ENCODE measurements at regions not wholly inside any gene's neighbourhood (a gene's known extent, or its start where the extent isn't known, plus 50 kb on each side); places are given as distances from the start of the nearest gene placed in this dataset.
"Not testable (repeated sequence)": the region's sequence is repeated elsewhere in the genome, so short reads cannot be mapped to it uniquely, and the experiment has no call there.

GRCh38 chr16:29269192-29269811, 137.2 kb downstream of the NPIPB11 start:
- ATAC-seq (replicated peaks; ENCODE audit: extremely low read depth, poor library complexity, severe bottlenecking); H3K27me3 Mint-ChIP-seq; H3K4me3 Mint-ChIP-seq; DNase-seq (ENCODE audit: low spot score in 2 of 2); H3K27ac Mint-ChIP-seq (ENCODE audit: low read depth); H3K4me1 Mint-ChIP-seq; H3K36me3 Mint-ChIP-seq (ENCODE audit: insufficient read depth); H3K9me3 Mint-ChIP-seq: not testable (repeated sequence)

GRCh38 chr16:29268785-29269191, 137.7 kb downstream of the NPIPB11 start:
- not testable (repeated sequence) for H3K27ac Mint-ChIP-seq (ENCODE audit: low read depth); H3K4me3 Mint-ChIP-seq; H3K9me3 Mint-ChIP-seq; H3K36me3 Mint-ChIP-seq (ENCODE audit: insufficient read depth); ATAC-seq (replicated peaks; ENCODE audit: extremely low read depth, poor library complexity, severe bottlenecking); H3K27me3 Mint-ChIP-seq; DNase-seq (ENCODE audit: low spot score in 2 of 2); H3K4me1 Mint-ChIP-seq

- H3K27me3 Mint-ChIP-seq; ATAC-seq (replicated peaks; ENCODE audit: extremely low read depth, poor library complexity, severe bottlenecking); DNase-seq (ENCODE audit: low spot score in 2 of 2); H3K4me3 Mint-ChIP-seq; H3K36me3 Mint-ChIP-seq (ENCODE audit: insufficient read depth); H3K27ac Mint-ChIP-seq (ENCODE audit: low read depth); H3K4me1 Mint-ChIP-seq; H3K9me3 Mint-ChIP-seq: not testable (repeated sequence)
These were observed 138.2 kb downstream of the NPIPB11 start for GRCh38 chr16:29268348-29268747.

- H3K27ac Mint-ChIP-seq (ENCODE audit: low read depth); DNase-seq (ENCODE audit: low spot score in 2 of 2); H3K4me1 Mint-ChIP-seq; H3K36me3 Mint-ChIP-seq (ENCODE audit: insufficient read depth); ATAC-seq (replicated peaks; ENCODE audit: extremely low read depth, poor library complexity, severe bottlenecking); H3K9me3 Mint-ChIP-seq; H3K4me3 Mint-ChIP-seq; H3K27me3 Mint-ChIP-seq: not testable (repeated sequence)
These were observed 138.6 kb downstream of the NPIPB11 start for GRCh38 chr16:29267891-29268290.

- ATAC-seq (replicated peaks; ENCODE audit: extremely low read depth, poor library complexity, severe bottlenecking); H3K36me3 Mint-ChIP-seq (ENCODE audit: insufficient read depth); DNase-seq (ENCODE audit: low spot score in 2 of 2); H3K4me3 Mint-ChIP-seq; H3K9me3 Mint-ChIP-seq; H3K27ac Mint-ChIP-seq (ENCODE audit: low read depth); H3K27me3 Mint-ChIP-seq: not testable (repeated sequence)
- peaks cover 11% of the 10 kb centered on the region for H3K4me1 Mint-ChIP-seq
These were observed 139.4 kb downstream of the NPIPB11 start for GRCh38 chr16:29267055-29267619.

GRCh38 chr16:29266612-29267011, 139.9 kb downstream of the NPIPB11 start:
- not testable (repeated sequence) for H3K4me3 Mint-ChIP-seq; H3K27me3 Mint-ChIP-seq; H3K27ac Mint-ChIP-seq (ENCODE audit: low read depth); DNase-seq (ENCODE audit: low spot score in 2 of 2); H3K36me3 Mint-ChIP-seq (ENCODE audit: insufficient read depth); ATAC-seq (replicated peaks; ENCODE audit: extremely low read depth, poor library complexity, severe bottlenecking); H3K9me3 Mint-ChIP-seq
- peaks cover 11% of the 10 kb centered on the region for H3K4me1 Mint-ChIP-seq

- not testable (repeated sequence) for H3K27me3 Mint-ChIP-seq; DNase-seq (ENCODE audit: low spot score in 2 of 2); H3K27ac Mint-ChIP-seq (ENCODE audit: low read depth); H3K4me3 Mint-ChIP-seq; H3K9me3 Mint-ChIP-seq; H3K36me3 Mint-ChIP-seq (ENCODE audit: insufficient read depth)
- H3K4me1 Mint-ChIP-seq: peaks cover 11% of the 10 kb centered on the region
- peak; percentile 67 for ATAC-seq (replicated peaks; ENCODE audit: extremely low read depth, poor library complexity, severe bottlenecking)
These were observed 141.2 kb downstream of the NPIPB11 start for GRCh38 chr16:29265255-29265853.

GRCh38 chr16:29264080-29264837, 142.3 kb downstream of the NPIPB11 start:
- not testable (repeated sequence) for ATAC-seq (replicated peaks; ENCODE audit: extremely low read depth, poor library complexity, severe bottlenecking); H3K4me3 Mint-ChIP-seq; H3K36me3 Mint-ChIP-seq (ENCODE audit: insufficient read depth); DNase-seq (ENCODE audit: low spot score in 2 of 2); H3K27me3 Mint-ChIP-seq; H3K9me3 Mint-ChIP-seq; H3K27ac Mint-ChIP-seq (ENCODE audit: low read depth)
- peaks cover 11% of the 10 kb centered on the region for H3K4me1 Mint-ChIP-seq

GRCh38 chr16:29262725-29263124, 143.8 kb downstream of the NPIPB11 start:
- not testable (repeated sequence) for H3K36me3 Mint-ChIP-seq (ENCODE audit: insufficient read depth); H3K9me3 Mint-ChIP-seq; H3K27me3 Mint-ChIP-seq; ATAC-seq (replicated peaks; ENCODE audit: extremely low read depth, poor library complexity, severe bottlenecking); H3K4me3 Mint-ChIP-seq; DNase-seq (ENCODE audit: low spot score in 2 of 2); H3K27ac Mint-ChIP-seq (ENCODE audit: low read depth)
- H3K4me1 Mint-ChIP-seq: peaks cover 11% of the 10 kb centered on the region

- H3K27ac Mint-ChIP-seq (ENCODE audit: low read depth); H3K36me3 Mint-ChIP-seq (ENCODE audit: insufficient read depth); H3K9me3 Mint-ChIP-seq; ATAC-seq (replicated peaks; ENCODE audit: extremely low read depth, poor library complexity, severe bottlenecking); DNase-seq (ENCODE audit: low spot score in 2 of 2); H3K27me3 Mint-ChIP-seq; H3K4me3 Mint-ChIP-seq: not testable (repeated sequence)
- peaks cover 11% of the 10 kb centered on the region for H3K4me1 Mint-ChIP-seq
These were observed 144.9 kb downstream of the NPIPB11 start for GRCh38 chr16:29261427-29262248.

GRCh38 chr16:29260683-29261426, 145.7 kb downstream of the NPIPB11 start:
- H3K4me3 Mint-ChIP-seq; ATAC-seq (replicated peaks; ENCODE audit: extremely low read depth, poor library complexity, severe bottlenecking); H3K9me3 Mint-ChIP-seq; H3K27ac Mint-ChIP-seq (ENCODE audit: low read depth); DNase-seq (ENCODE audit: low spot score in 2 of 2); H3K27me3 Mint-ChIP-seq; H3K36me3 Mint-ChIP-seq (ENCODE audit: insufficient read depth): not testable (repeated sequence)
- H3K4me1 Mint-ChIP-seq: peaks cover 11% of the 10 kb centered on the region
